GM21717 (cell line): ENCODE measurements at regions not wholly inside any gene's neighbourhood (a gene's known extent, or its start where the extent isn't known, plus 50 kb on each side); places are given as distances from the start of the nearest gene placed in this dataset.
"Not testable (repeated sequence)": the region's sequence is repeated elsewhere in the genome, so short reads cannot be mapped to it uniquely, and the experiment has no call there.

ENCODE experiments used
- ATAC-seq: cut with Tn5 transposase; IDR thresholded peaks from one replicate; pipeline ENCODE4 v1.9.1; 2021; ENCODE audit warnings: mild to moderate bottlenecking, moderate library complexity; ENCODE audit not compliant: unreplicated experiment

- no peak for ATAC-seq
Observed at GRCh38 chr9:87392086-87392485, 105.6 kb upstream of the DAPK1 start.

- no peak for ATAC-seq
Observed at GRCh38 chr9:87393706-87394230, 103.9 kb upstream of the DAPK1 start.

- no peak for ATAC-seq
Observed at GRCh38 chr9:87395804-87396479, 101.7 kb upstream of the DAPK1 start.

- no peak for ATAC-seq
Observed at GRCh38 chr9:87401681-87402080, 96.0 kb upstream of the DAPK1 start.

GRCh38 chr9:87402537-87402936 lies 95.1 kb upstream of the DAPK1 start:
- ATAC-seq, result no peak

DNA sequence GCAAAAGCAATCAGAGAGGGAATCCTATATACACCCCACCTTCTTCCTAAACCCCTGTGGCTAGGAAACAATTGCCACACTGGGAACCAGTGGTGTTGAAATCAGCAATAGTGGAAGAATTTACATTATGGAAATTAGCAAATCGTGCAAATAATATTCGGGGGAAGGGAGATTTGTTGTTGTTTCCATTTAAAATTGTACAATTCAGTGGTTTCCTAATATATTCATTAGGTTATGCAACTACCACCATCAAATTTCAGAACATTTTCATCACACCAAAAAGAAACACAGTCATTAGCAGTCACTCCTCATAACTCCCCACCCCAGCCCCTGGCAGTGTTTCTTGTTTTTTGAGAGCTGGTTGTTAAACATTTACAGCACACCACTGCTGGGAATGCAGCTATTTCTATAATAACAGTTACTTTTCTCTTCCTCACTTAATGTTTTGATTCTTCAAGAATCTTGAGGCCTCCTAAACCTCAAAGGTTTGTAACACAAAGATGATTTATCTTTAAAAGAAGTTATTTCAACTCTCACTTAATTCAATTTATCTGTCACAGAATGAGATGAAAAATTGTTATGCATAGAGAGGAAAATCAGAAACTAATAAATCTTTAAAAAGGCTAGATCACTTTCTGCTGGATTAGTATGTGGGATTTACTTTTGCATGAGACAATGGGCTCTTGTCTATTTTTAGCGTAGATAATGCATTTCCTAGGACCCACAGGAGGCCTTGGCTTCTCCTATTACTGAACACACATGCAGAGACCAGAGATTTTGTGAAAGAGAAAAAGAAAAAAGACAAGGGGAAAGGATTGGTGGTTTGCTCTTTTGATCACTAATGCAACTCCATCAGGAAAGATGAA lies 91.8 kb upstream of the DAPK1 start:
- no peak for ATAC-seq

DNA sequence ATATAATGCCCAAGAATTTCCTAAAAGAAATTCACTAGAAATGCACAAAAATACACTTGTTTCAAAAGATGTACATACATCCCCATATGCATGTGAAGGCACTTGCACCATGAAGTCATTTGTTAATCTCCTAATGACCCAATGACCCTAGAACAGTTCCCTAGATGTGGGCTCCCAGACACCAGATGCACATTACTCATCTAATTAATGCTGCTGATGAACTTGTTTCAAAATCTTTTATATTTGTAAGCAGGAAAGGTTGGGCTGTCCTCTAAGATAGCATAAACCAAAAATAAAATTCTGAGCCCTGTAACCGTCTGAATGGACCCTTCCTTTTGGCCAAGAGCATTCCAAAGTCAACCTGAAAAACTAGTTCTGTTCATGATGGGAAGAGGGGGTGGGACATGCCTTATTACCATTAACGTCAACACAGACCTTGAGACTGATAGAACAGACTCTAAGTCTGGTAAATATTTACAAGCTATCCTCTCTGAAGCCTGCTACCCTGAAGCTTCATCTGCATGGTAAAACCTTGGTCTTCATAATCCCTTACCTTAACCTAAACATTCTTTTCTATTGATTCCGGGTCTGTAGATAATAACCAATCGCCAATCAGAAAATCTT lies 91.0 kb upstream of the DAPK1 start:
- ATAC-seq, result no peak

DNA sequence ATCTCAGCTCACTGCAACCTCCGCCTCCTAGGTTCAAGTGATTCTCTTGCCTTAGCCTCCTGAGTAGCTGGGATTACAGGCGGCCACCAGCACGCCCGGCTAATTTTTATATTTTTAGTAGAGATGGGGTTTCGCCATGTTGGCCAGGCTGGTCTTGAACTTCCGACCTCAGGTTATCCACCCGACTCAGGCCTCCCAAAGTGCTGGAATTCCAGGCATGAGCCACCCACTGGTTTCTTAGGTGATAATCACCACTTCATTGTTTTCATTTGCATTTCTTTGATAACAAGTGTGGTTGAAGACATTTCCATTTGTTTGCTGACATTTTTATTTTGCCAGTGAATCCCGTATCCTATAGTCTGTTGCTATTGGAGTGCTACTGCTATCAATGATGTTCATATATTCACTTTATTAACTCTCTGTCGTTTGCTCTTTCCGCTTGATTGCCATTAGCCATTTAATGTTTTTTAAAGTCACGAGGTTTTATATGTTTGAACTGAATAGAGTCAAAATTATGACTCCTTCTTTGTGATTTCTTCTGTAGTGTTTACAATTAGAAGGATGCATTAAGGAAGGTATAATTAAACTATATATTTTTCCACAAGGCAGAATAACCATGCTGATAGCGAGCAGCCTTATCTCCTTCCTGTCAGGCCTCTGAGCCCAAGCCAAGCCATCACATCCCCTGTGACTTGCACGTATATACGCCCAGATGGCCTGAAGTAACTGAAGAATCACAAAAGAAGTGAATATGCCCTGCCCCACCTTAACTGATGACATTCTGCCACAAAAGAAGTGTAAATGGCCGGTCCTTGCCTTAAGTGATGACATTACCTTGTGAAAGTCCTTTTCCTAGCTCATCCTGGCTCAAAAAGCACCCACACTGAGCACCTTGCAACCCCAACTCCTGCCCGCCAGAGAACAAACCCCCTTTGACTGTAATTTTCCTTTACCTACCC lies 87.3 kb upstream of the DAPK1 start:
- ATAC-seq, result not testable (repeated sequence)

DNA sequence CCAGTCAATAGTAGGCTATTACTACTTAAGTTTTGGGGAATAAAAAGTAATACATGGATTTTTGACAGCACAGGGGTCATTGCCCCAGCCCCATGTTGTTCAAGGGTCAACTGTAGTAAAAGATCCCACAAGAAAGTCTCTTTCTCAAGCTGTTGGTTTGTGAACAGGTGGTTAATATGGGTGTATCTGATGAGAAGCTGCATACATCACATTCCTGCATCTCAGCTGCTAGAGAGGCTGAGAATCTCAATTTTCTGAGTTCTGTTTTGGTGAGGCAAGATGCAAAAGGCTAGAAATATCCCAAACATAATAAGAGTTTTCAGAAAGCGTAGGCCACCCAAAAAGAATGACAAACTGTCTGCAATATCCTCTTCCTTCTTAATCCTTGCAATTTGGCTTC lies 76.8 kb upstream of the DAPK1 start:
- ATAC-seq, result no peak

DNA sequence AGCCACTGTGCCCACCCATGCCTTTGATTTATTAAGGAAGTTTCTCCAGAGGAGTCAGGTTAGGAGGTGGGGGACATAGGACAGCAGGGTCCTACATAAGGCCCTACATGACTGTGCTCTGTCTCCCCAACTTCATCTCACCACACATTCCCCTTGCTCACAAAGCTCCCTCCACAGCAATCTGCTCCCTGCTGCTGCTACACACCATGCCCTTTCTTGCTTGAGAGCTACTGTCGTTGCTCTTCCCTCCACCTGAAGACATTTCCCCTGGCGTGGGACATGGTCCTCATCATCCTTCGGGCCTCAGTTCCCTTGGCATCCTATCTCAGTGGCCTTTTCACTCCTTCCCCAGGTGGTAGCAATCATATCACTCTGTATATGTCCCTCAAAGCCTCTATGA lies 75.9 kb upstream of the DAPK1 start:
- no peak for ATAC-seq

- ATAC-seq, result no peak
Observed at GRCh38 chr9:87422999-87423398, 74.7 kb upstream of the DAPK1 start.

GRCh38 chr9:87423885-87424284 lies 73.8 kb upstream of the DAPK1 start:
- ATAC-seq, result not testable (repeated sequence)

- ATAC-seq, result no peak
Observed at GRCh38 chr9:87425202-87425601, 72.5 kb upstream of the DAPK1 start.

- no peak for ATAC-seq
Observed at GRCh38 chr9:87427851-87428506, 69.7 kb upstream of the DAPK1 start.

DNA sequence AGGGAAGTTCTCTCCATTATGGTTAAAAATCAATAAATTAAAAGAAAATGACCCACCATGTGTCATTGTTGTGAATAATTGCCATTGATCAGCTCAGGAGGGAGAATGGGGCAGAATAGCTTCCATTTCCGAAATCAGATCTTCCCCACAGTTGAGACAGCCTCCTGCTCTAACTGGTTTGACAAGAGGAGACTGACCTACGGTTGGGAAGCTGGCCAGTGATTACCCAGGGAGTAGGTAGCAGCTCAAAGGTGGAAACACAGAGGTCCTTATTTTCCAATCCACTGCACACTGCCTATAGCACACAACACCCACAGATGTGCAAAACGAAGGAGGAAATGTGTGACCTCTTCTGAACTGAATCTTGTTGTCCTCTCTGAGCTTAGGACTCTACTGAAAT lies 69.0 kb upstream of the DAPK1 start:
- no peak for ATAC-seq

DNA sequence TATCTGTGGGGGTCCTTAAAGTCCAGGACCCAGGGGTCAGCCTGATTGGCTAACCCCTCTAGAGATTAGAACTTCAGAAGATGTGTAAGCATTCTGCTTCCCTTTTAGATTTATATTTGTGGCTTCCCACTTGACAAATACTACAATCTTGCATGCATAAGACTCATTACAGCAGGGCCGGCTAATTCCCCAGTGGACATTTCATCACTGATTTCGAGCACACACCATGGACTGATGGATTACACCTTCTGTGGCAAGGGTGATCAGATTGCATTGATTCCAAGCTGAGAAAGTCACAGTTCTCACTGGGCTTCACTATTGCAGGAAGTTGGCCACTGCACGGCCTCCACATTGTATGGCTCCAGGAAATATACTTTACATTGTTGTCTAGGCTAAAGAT lies 65.8 kb upstream of the DAPK1 start:
- ATAC-seq, result no peak

DNA sequence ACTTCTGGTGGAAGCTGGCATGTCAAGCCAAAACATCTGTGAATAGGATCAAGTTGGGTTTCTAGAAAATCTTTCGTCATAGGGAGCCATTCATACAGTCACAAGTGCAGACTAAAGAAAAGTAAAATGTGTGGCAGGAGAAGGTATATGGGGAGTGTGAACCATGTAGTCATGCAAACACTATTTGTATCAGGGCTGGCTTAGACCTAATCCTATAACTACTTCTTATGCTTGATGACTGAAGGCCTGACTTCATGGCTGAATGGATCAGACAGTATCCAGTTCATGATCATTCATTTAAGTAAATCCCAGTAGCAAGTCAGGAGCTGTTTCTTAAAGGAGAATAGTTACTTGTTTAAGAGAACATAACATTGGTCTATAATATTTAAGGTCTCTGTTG lies 63.8 kb upstream of the DAPK1 start:
- no peak for ATAC-seq

GRCh38 chr9:87434366-87434765 lies 63.3 kb upstream of the DAPK1 start:
- ATAC-seq, result no peak

DNA sequence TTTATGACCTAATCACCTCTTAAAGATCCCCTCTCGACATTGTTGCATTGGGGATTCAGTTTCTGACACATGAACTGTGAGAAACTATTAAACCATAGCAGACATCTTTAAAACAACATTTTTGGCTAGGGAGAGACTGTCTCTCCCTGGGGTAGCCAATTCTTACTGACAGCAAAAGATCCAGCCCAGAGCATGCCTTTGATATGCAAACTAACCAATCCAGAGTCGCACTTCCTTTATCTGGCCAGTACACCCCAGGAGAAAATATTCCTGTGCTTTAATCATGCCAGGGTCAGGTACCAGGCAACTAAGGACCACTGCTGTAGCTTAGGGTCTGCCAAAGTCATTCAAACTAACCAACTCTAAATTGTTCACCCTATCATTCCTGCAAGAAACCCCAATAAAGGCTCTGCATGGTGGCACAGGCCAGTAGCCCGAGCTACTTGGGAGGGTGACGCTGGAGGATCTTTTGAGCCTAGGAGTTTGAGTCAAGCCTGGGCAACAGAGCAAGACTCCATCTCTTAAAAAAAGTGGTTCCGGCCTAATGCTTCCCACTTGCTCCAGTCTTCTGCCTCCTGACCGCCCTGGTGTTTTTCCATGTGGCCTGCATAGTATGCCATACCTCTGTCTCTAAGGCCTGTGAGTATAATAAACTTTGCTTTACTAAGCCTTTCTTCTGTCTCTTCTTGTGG lies 62.3 kb upstream of the DAPK1 start:
- ATAC-seq, result no peak
